SHP77 treated with DMSO at 0.1 percent for 48 hours (cell line): ENCODE measurements at regions not wholly inside any gene's neighbourhood (a gene's known extent, or its start where the extent isn't known, plus 50 kb on each side); places are given as distances from the start of the nearest gene placed in this dataset.

Source experiments
- DNase-seq: peaks from one replicate; lab custom pipeline; 2025; lab: John Stamatoyannopoulos, UW

GRCh38 chr3:181442066-181442465 lies 269.7 kb upstream of the SOX2 start:
- DNase-seq: no peak

- no peak for DNase-seq
Observed at GRCh38 chr3:181432992-181433391, 278.7 kb upstream of the SOX2 start.

- DNase-seq: no peak
Observed at GRCh38 chr3:181431748-181432147, 280.0 kb upstream of the SOX2 start.

- DNase-seq: no peak
Observed at GRCh38 chr3:181425074-181425473, 286.7 kb upstream of the SOX2 start.

GRCh38 chr3:181418233-181418632 lies 293.5 kb upstream of the SOX2 start:
- no peak for DNase-seq

- no peak for DNase-seq
Observed at GRCh38 chr3:181417748-181418147, 294.0 kb upstream of the SOX2 start.

GRCh38 chr3:181410870-181411269 lies 300.9 kb upstream of the SOX2 start:
- no peak for DNase-seq

- DNase-seq: no peak
Observed at GRCh38 chr3:181403876-181404660, 307.7 kb upstream of the SOX2 start.

- no peak for DNase-seq
Observed at GRCh38 chr3:181402347-181402746, 309.4 kb upstream of the SOX2 start.

GRCh38 chr3:181384970-181385369 lies 326.8 kb upstream of the SOX2 start:
- no peak for DNase-seq

- no peak for DNase-seq
Observed at GRCh38 chr3:181383760-181384159, 328.0 kb upstream of the SOX2 start.

- no peak for DNase-seq
Observed at GRCh38 chr3:181383201-181383600, 328.5 kb upstream of the SOX2 start.

GRCh38 chr3:181382656-181383055 lies 329.1 kb upstream of the SOX2 start:
- DNase-seq: no peak

GRCh38 chr3:181379278-181379677 lies 332.4 kb upstream of the SOX2 start:
- DNase-seq: no peak

GRCh38 chr3:181369637-181370036 lies 342.1 kb upstream of the SOX2 start:
- no peak for DNase-seq

GRCh38 chr3:181363231-181363630 lies 348.5 kb upstream of the SOX2 start:
- no peak for DNase-seq

GRCh38 chr3:181362378-181362777 lies 349.3 kb upstream of the SOX2 start:
- no peak for DNase-seq

- no peak for DNase-seq
Observed at GRCh38 chr3:181358562-181358961, 353.2 kb upstream of the SOX2 start.

- no peak for DNase-seq
Observed at GRCh38 chr3:181358060-181358459, 353.7 kb upstream of the SOX2 start.

GRCh38 chr3:181354140-181354539 lies 357.6 kb upstream of the SOX2 start:
- no peak for DNase-seq

- DNase-seq: no peak
Observed at GRCh38 chr3:181344331-181344730, 354.8 kb upstream of the DNAJC19 start.

- DNase-seq: no peak
Observed at GRCh38 chr3:181336597-181336996, 347.1 kb upstream of the DNAJC19 start.

- DNase-seq: no peak
Observed at GRCh38 chr3:181333394-181333793, 343.9 kb upstream of the DNAJC19 start.
